BJ (cell line): ENCODE measurements at regions not wholly inside any gene's neighbourhood (a gene's known extent, or its start where the extent isn't known, plus 50 kb on each side); places are given as distances from the start of the nearest gene placed in this dataset.

ENCODE experiments used
- CTCF ChIA-PET: fragments of 350-600 bp; formaldehyde crosslinking; extraction: SDS; loops from one replicate; lab custom pipeline; 2021; ENCODE audit warnings: antibody characterized with exemption, inconsistent platforms; lab: Yijun Ruan, JAX
- POLR2A ChIA-PET: fragments of 300-600 bp; sonication (Branson Sonifier 250); formaldehyde crosslinking; extraction: SDS; loops from one replicate; lab custom pipeline; 2021; ENCODE audit warnings: antibody characterized with exemption; lab: Charles Lee
- DNase-seq: peaks from one replicate; pipeline ENCODE4 v3.0.0-alpha.2; 2011; ENCODE audit warnings: low read depth
- H3K27me3 ChIP-seq: 2 replicates; pipeline ENCODE4 v1.6.0; 2011; ENCODE audit warnings: low read length; ENCODE audit not compliant: control insufficient read depth, insufficient read depth
- H3K36me3 ChIP-seq: 2 replicates; pipeline ENCODE4 v1.5.1; 2011; ENCODE audit warnings: low read length; ENCODE audit not compliant: control insufficient read depth, insufficient read depth
- H3K4me3 ChIP-seq: 2 replicates; pipeline ENCODE4 v1.5.1; 2011; ENCODE audit warnings: low read depth, mild to moderate bottlenecking, control low read depth, low read length
- CTCF ChIP-seq: IDR thresholded peaks from 2 replicates; pipeline ENCODE4 v1.5.1; 2011; ENCODE audit warnings: low read depth, mild to moderate bottlenecking, control low read depth, inconsistent platforms, low read length, moderate library complexity; ENCODE audit not compliant: insufficient read depth

GRCh38 chr7:52794621-52795020, 240.8 kb upstream of the POM121L12 start:
- TF ChIP-seq CTCF = no peak
- ChIA-PET POLR2A (no interaction called here), CTCF (no interaction called here)
- DNase-seq = no peak
- Histone ChIP-seq H3K27me3 (no peaks in the 10 kb centered on the region), H3K4me3 (no peak overlapping the region), H3K36me3 (no peaks in the 10 kb centered on the region)

GRCh38 chr7:52791176-52791700, 244.2 kb upstream of the POM121L12 start:
- H3K27me3 ChIP-seq = no peaks in the 10 kb centered on the region
- no peaks in the 10 kb centered on the region for H3K36me3 ChIP-seq
- DNase-seq = no peak
- H3K4me3 ChIP-seq = no peak overlapping the region
- ChIA-PET POLR2A (no interaction called here), CTCF (no interaction called here)
- TF ChIP-seq CTCF = no peak

GRCh38 chr7:52786174-52786573, 249.3 kb upstream of the POM121L12 start:
- DNase-seq = no peak
- Histone ChIP-seq H3K36me3 (no peaks in the 10 kb centered on the region), H3K27me3 (no peaks in the 10 kb centered on the region), H3K4me3 (no peak overlapping the region)
- CTCF ChIA-PET = no interaction called here
- POLR2A ChIA-PET = no interaction called here
- no peak for TF ChIP-seq CTCF

GRCh38 chr7:52782348-52782747, 253.1 kb upstream of the POM121L12 start:
- no peak for DNase-seq
- H3K36me3 ChIP-seq = no peaks in the 10 kb centered on the region
- no peaks in the 10 kb centered on the region for H3K27me3 ChIP-seq
- no peak overlapping the region for H3K4me3 ChIP-seq
- ChIA-PET CTCF (interaction anchor here (0.9 kb wide), 1 partner anchor 24 kb away, joined by 3 read pairs; no protein-coding TSS in a partner anchor), POLR2A (no interaction called here)
- no peak for TF ChIP-seq CTCF

- ChIA-PET CTCF (no interaction called here), POLR2A (no interaction called here)
- DNase-seq = no peak
- no peak overlapping the region for H3K4me3 ChIP-seq
- no peak for TF ChIP-seq CTCF
- no peaks in the 10 kb centered on the region for H3K36me3 ChIP-seq
- H3K27me3 ChIP-seq = no peaks in the 10 kb centered on the region
These were observed 254.2 kb upstream of the POM121L12 start for GRCh38 chr7:52781250-52781649.
